WTC11 (cell line): ENCODE measurements at regions not wholly inside any gene's neighbourhood (a gene's known extent, or its start where the extent isn't known, plus 50 kb on each side); places are given as distances from the start of the nearest gene placed in this dataset.
"Not testable (repeated sequence)": the region's sequence is repeated elsewhere in the genome, so short reads cannot be mapped to it uniquely, and the experiment has no call there.

Source experiments
- ATAC-seq: fragments of 200-7000 bp; cut with Tn5 transposase; 2 replicates; pipeline ENCODE4 v1.10.0; 2021; ENCODE audit warnings: mild to moderate bottlenecking, moderate library complexity
- CTCF ChIA-PET: fragments of 300-600 bp; sonication (Branson Sonifier 250); formaldehyde crosslinking; loops from one replicate; lab custom pipeline; 2021; ENCODE audit warnings: antibody characterized with exemption; lab: Charles Lee
- POLR2A ChIA-PET: fragments of 350-600 bp; sonication (Branson Sonifier 250); formaldehyde crosslinking; loops from one replicate; lab custom pipeline; 2021; ENCODE audit warnings: antibody characterized with exemption; lab: Charles Lee
- DNase-seq: peaks from one replicate; pipeline ENCODE4 v3.0.0; 2021; ENCODE audit warnings: low spot score
- H3K27ac Mint-ChIP-seq: 2 replicates; pipeline ENCODE4 v1.8.0; 2021; ENCODE audit warnings: mixed read lengths
- H3K27me3 Mint-ChIP-seq: 2 replicates; pipeline ENCODE4 v1.8.0; 2021; ENCODE audit warnings: low read depth, mild to moderate bottlenecking, moderate library complexity, mixed read lengths
- H3K36me3 Mint-ChIP-seq: 2 replicates; pipeline ENCODE4 v1.8.0; 2021; ENCODE audit warnings: mixed read lengths
- H3K4me1 Mint-ChIP-seq: 2 replicates; pipeline ENCODE4 v1.8.0; 2022; ENCODE audit warnings: mixed read lengths
- H3K4me3 Mint-ChIP-seq: 2 replicates; pipeline ENCODE4 v1.8.0; 2021; ENCODE audit warnings: mild to moderate bottlenecking, moderate library complexity, mixed read lengths
- H3K9me3 Mint-ChIP-seq: 2 replicates; pipeline ENCODE4 v1.8.0; 2021; ENCODE audit warnings: mixed read lengths
- ATF1 ChIP-seq: sonication (generic); formaldehyde crosslinking; IDR thresholded peaks from 2 replicates; pipeline ENCODE4 v1.8.1; 2023; ENCODE audit warnings: mild to moderate bottlenecking, moderate library complexity, missing genetic modification reagents
- ATF6 ChIP-seq: sonication (generic); formaldehyde crosslinking; IDR thresholded peaks from 2 replicates; pipeline ENCODE4 v1.8.1; 2023; ENCODE audit warnings: mild to moderate bottlenecking, missing genetic modification reagents
- ELF4 ChIP-seq: sonication (generic); formaldehyde crosslinking; IDR thresholded peaks from 2 replicates; pipeline ENCODE4 v1.8.1; 2022; ENCODE audit warnings: low read depth, mild to moderate bottlenecking, moderate library complexity, missing genetic modification reagents
- EMX1 ChIP-seq: fragments of 250-450 bp; sonication (Bioruptor Pico); IDR thresholded peaks from 2 replicates; pipeline ENCODE4 v1.8.0; 2021; ENCODE audit warnings: mild to moderate bottlenecking
- ETV6 ChIP-seq: sonication (generic); formaldehyde crosslinking; IDR thresholded peaks from 2 replicates; pipeline ENCODE4 v1.8.1; 2022; ENCODE audit warnings: mild to moderate bottlenecking, missing genetic modification reagents
- FOXK1 ChIP-seq: sonication (generic); formaldehyde crosslinking; IDR thresholded peaks from 2 replicates; pipeline ENCODE4 v1.8.0; 2022; ENCODE audit warnings: mild to moderate bottlenecking, moderate library complexity, missing genetic modification reagents
- HMGXB4 ChIP-seq: sonication (generic); formaldehyde crosslinking; IDR thresholded peaks from 2 replicates; pipeline ENCODE4 v1.8.1; 2023; ENCODE audit warnings: mild to moderate bottlenecking, moderate library complexity, missing genetic modification reagents
- MLX ChIP-seq: sonication (generic); formaldehyde crosslinking; IDR thresholded peaks from 2 replicates; pipeline ENCODE4 v1.8.1; 2023; ENCODE audit warnings: mild to moderate bottlenecking, missing genetic modification reagents, moderate library complexity
- RELA ChIP-seq: sonication (generic); formaldehyde crosslinking; IDR thresholded peaks from 2 replicates; pipeline ENCODE4 v1.8.1; 2022; ENCODE audit warnings: missing genetic modification reagents, mild to moderate bottlenecking, borderline replicate concordance
- RORB ChIP-seq: fragments of 250-450 bp; sonication (Bioruptor Pico); IDR thresholded peaks from 2 replicates; pipeline ENCODE4 v1.9.0; 2021; ENCODE audit warnings: mild to moderate bottlenecking
- SMAD3 ChIP-seq: sonication (generic); formaldehyde crosslinking; IDR thresholded peaks from 2 replicates; pipeline ENCODE4 v1.8.0; 2022; ENCODE audit warnings: missing genetic modification reagents, mild to moderate bottlenecking, borderline replicate concordance
- STAT6 ChIP-seq: sonication (generic); formaldehyde crosslinking; conservative IDR thresholded peaks from 2 replicates; pipeline ENCODE4 v1.8.1; 2023; ENCODE audit warnings: mild to moderate bottlenecking, low read depth, missing genetic modification reagents, moderate library complexity
- TP53 ChIP-seq: sonication (generic); formaldehyde crosslinking; IDR thresholded peaks from 2 replicates; pipeline ENCODE4 v1.8.1; 2023; ENCODE audit warnings: mild to moderate bottlenecking, missing genetic modification reagents
- ZMAT4 ChIP-seq: fragments of 250-450 bp; sonication (Bioruptor Pico); IDR thresholded peaks from 2 replicates; pipeline ENCODE4 v1.9.0; 2021; ENCODE audit warnings: mild to moderate bottlenecking
- ZNF425 ChIP-seq: fragments of 250-450 bp; sonication (Bioruptor Pico); conservative IDR thresholded peaks from 2 replicates; pipeline ENCODE4 v1.9.0; 2021; ENCODE audit warnings: mild to moderate bottlenecking

- H3K4me1 Mint-ChIP-seq = no peaks in the 10 kb centered on the region
- no peak for DNase-seq
- POLR2A ChIA-PET = no interaction called here
- no peak for ATAC-seq
- H3K27ac Mint-ChIP-seq = no peak overlapping the region
- peaks cover 42% of the 10 kb centered on the region for H3K9me3 Mint-ChIP-seq
- no peak overlapping the region for H3K4me3 Mint-ChIP-seq
- CTCF ChIA-PET = no interaction called here
- TF ChIP-seq ZMAT4 (CRISPR knock-in tag) (no peak), RORB (no peak), ZNF425 (CRISPR knock-in tag) (no peak), ELF4 (no peak), HMGXB4 (CRISPR knock-in tag) (no peak), SMAD3 (CRISPR knock-in tag) (no peak), STAT6 (no peak), RELA (CRISPR knock-in tag) (no peak), ATF6 (CRISPR knock-in tag) (no peak), TP53 (CRISPR knock-in tag) (no peak), FOXK1 (CRISPR knock-in tag) (no peak)
- TF ChIP-seq, all 79 proteins: peak for 0
- peaks cover 32% of the 10 kb centered on the region for H3K36me3 Mint-ChIP-seq
- peaks cover 4% of the 10 kb centered on the region for H3K27me3 Mint-ChIP-seq
Observed at GRCh38 chrX:146109362-146109761, 291.7 kb downstream of the SLITRK2 start.

- H3K4me3 Mint-ChIP-seq, CTCF ChIA-PET, H3K27me3 Mint-ChIP-seq, ATAC-seq, DNase-seq, H3K27ac Mint-ChIP-seq, H3K4me1 Mint-ChIP-seq, POLR2A ChIA-PET: not testable (repeated sequence)
- Mint-ChIP-seq H3K36me3 (peaks cover 38% of the 10 kb centered on the region), H3K9me3 (peaks cover 38% of the 10 kb centered on the region)
Observed at GRCh38 chrX:146119074-146119473, 301.4 kb downstream of the SLITRK2 start.

GRCh38 chrX:146127617-146128016 lies 310.0 kb downstream of the SLITRK2 start:
- TF ChIP-seq ATF6 (CRISPR knock-in tag) (no peak), ETV6 (CRISPR knock-in tag) (no peak), FOXK1 (CRISPR knock-in tag) (no peak), MLX (no peak), ATF1 (CRISPR knock-in tag) (no peak), EMX1 (CRISPR knock-in tag) (no peak)
- DNase-seq (no peak), ATAC-seq (no peak)
- H3K4me1 Mint-ChIP-seq = no peaks in the 10 kb centered on the region
- CTCF ChIA-PET = no interaction called here
- H3K27ac Mint-ChIP-seq = no peak overlapping the region
- peaks cover 25% of the 10 kb centered on the region for H3K9me3 Mint-ChIP-seq
- no peak overlapping the region for H3K4me3 Mint-ChIP-seq
- H3K27me3 Mint-ChIP-seq = no peaks in the 10 kb centered on the region; the same call in 1 of the 2 replicates
- peaks cover 14% of the 10 kb centered on the region for H3K36me3 Mint-ChIP-seq
- POLR2A ChIA-PET = no interaction called here
